Neural cell (in vitro differentiated cells): ENCODE measurements at regions not wholly inside any gene's neighbourhood (a gene's known extent, or its start where the extent isn't known, plus 50 kb on each side); places are given as distances from the start of the nearest gene placed in this dataset.

Source experiments
- H2AFZ ChIP-seq: fragments of 200-600, 300-800 bp; sonication (generic), shearing (Covaris generic); 2 replicates; pipeline ENCODE4 v1.6.0; 2014; ENCODE audit warnings: low read depth, mild to moderate bottlenecking, antibody characterized with exemption, low read length, moderate library complexity
- H3F3A ChIP-seq: fragments of 200-600 bp; shearing (Covaris generic); 2 replicates; pipeline ENCODE4 v1.6.1; 2016; ENCODE audit warnings: mild to moderate bottlenecking, moderate library complexity, mixed read lengths, antibody characterized with exemption, low read length; ENCODE audit not compliant: insufficient read depth, poor library complexity, severe bottlenecking
- H3K27ac ChIP-seq: fragments of 200-600, 300-800 bp; sonication (generic), shearing (Covaris generic); 2 replicates; pipeline ENCODE4 v1.5.1; 2014; ENCODE audit warnings: mild to moderate bottlenecking, low read length, moderate library complexity
- H3K27me3 ChIP-seq: fragments of 300-800, 200-600 bp; sonication (generic), shearing (Covaris generic); 2 replicates; pipeline ENCODE4 v1.6.0; 2014; ENCODE audit warnings: mild to moderate bottlenecking, low read depth, low read length, moderate library complexity; ENCODE audit not compliant: insufficient read depth
- H3K36me3 ChIP-seq: fragments of 300-800, 200-600 bp; sonication (generic), shearing (Covaris generic); 2 replicates; pipeline ENCODE4 v1.5.1; 2014; ENCODE audit warnings: mild to moderate bottlenecking, antibody characterized with exemption, low read length, moderate library complexity; ENCODE audit not compliant: insufficient read depth
- H3K4me2 ChIP-seq: fragments of 300-800, 200-600 bp; sonication (generic), shearing (Covaris generic); 2 replicates; pipeline ENCODE4 v1.6.0; 2014; ENCODE audit warnings: mild to moderate bottlenecking, low read length
- H3K4me3 ChIP-seq: fragments of 300-800, 200-600 bp; sonication (generic), shearing (Covaris generic); 2 replicates; pipeline ENCODE4 v1.5.1; 2014; ENCODE audit warnings: mild to moderate bottlenecking, low read length, moderate library complexity
- H3K79me2 ChIP-seq: fragments of 200-600 bp; shearing (Covaris generic); replicated peaks from 2 replicates; pipeline ENCODE4 v1.6.0; 2014; ENCODE audit warnings: mild to moderate bottlenecking, low read length, moderate library complexity; ENCODE audit not compliant: insufficient read depth
- H3K9ac ChIP-seq: fragments of 300-800, 200-600 bp; sonication (generic), shearing (Covaris generic); 2 replicates; pipeline ENCODE4 v1.6.1; 2016; ENCODE audit warnings: mild to moderate bottlenecking, low read length, mixed read lengths
- H3K9me2 ChIP-seq: fragments of 200-600 bp; shearing (Covaris generic); 2 replicates; pipeline ENCODE4 v1.6.1; 2016; ENCODE audit warnings: mild to moderate bottlenecking, low read length, mixed read lengths; ENCODE audit not compliant: insufficient read depth
- H3K9me3 ChIP-seq: fragments of 200-600, 300-800 bp; sonication (generic), shearing (Covaris generic); 2 replicates; pipeline ENCODE4 v1.6.1; 2016; ENCODE audit warnings: mild to moderate bottlenecking, mixed run types, low read length, moderate library complexity, mixed read lengths
- H4K20me1 ChIP-seq: fragments of 200-600 bp; shearing (Covaris generic); 2 replicates; pipeline ENCODE4 v1.6.1; 2016; ENCODE audit warnings: mild to moderate bottlenecking, mixed run types; ENCODE audit not compliant: insufficient read depth
- CTCF ChIP-seq: fragments of 450-650 bp; IDR thresholded peaks from 2 replicates; pipeline ENCODE4 v1.5.1; 2014; ENCODE audit warnings: antibody characterized with exemption, mild to moderate bottlenecking, moderate library complexity; ENCODE audit not compliant: poor library complexity, severe bottlenecking
- EP300 ChIP-seq: fragments of 450-650 bp; conservative IDR thresholded peaks from 2 replicates; pipeline ENCODE4 v1.6.1; 2014; ENCODE audit warnings: antibody characterized with exemption, mild to moderate bottlenecking, moderate library complexity; ENCODE audit not compliant: poor library complexity, severe bottlenecking
- EZH2 ChIP-seq: fragments of 200-600, 300-800 bp; shearing (Covaris generic), sonication (generic); IDR thresholded peaks from 2 replicates; pipeline ENCODE4 v1.6.1; 2014; ENCODE audit warnings: antibody characterized with exemption, low read length, borderline replicate concordance, mild to moderate bottlenecking; ENCODE audit not compliant: insufficient read depth, poor library complexity, severe bottlenecking
- MXI1 ChIP-seq: fragments of 450-650 bp; conservative IDR thresholded peaks from 2 replicates; pipeline ENCODE4 v1.6.1; 2014; ENCODE audit warnings: antibody characterized with exemption, mild to moderate bottlenecking; ENCODE audit not compliant: poor library complexity, severe bottlenecking
- POLR2AphosphoS5 ChIP-seq: IDR thresholded peaks from 2 replicates; pipeline ENCODE4 v1.6.1; 2012
- RAD21 ChIP-seq: fragments of 450-650 bp; conservative IDR thresholded peaks from 2 replicates; pipeline ENCODE4 v1.6.1; 2014; ENCODE audit warnings: antibody characterized with exemption, mild to moderate bottlenecking, moderate library complexity
- SMC3 ChIP-seq: fragments of 450-650 bp; conservative IDR thresholded peaks from 2 replicates; pipeline ENCODE4 v1.6.1; 2014; ENCODE audit warnings: antibody characterized with exemption, mild to moderate bottlenecking, moderate library complexity; ENCODE audit not compliant: poor library complexity
- TAF1 ChIP-seq: IDR thresholded peaks from 2 replicates; pipeline ENCODE4 v1.6.1; 2012; ENCODE audit warnings: low read depth
- TF ChIP-seq, protein P1 (sequence below): IDR thresholded peaks from 2 replicates; pipeline ENCODE4 v1.6.1; 2012; ENCODE audit warnings: borderline replicate concordance

DNA sequence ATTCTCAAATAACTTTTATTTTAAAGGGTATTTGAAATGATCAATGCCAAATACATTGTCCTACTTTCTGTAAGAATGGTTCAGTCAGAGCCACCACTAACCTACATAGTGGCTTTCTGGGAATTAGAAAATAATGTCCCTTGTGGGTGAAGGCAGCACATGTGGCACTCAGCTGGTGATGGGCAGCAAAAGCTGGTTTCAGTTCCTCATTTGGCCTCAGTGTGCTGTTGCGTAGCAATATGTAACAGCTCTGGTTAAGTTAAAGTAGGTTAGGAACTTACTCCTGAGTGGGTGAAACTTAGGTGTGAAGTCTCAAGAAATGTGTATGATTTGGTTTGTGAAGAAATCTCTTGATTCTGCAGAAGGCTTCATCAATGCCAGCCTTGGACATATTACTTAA is 99.6 kb upstream of the SPEF2 start:
- Histone ChIP-seq H3K79me2 (no peaks in the 10 kb centered on the region), H2AFZ (no peak overlapping the region), H3K4me3 (no peak overlapping the region), H3K9me3 (no peaks in the 10 kb centered on the region), H3K4me2 (no peak overlapping the region), H3K9me2 (no peaks in the 10 kb centered on the region), H3K9ac (no peak overlapping the region), H3K36me3 (no peaks in the 10 kb centered on the region), H3F3A (no peaks in the 10 kb centered on the region), H3K27ac (no peak overlapping the region), H3K27me3 (no peaks in the 10 kb centered on the region), H4K20me1 (no peaks in the 10 kb centered on the region)
- TF ChIP-seq SMC3: no peak
- no peak for TF ChIP-seq CTCF
- TF ChIP-seq POLR2AphosphoS5: no peak
- no peak for TF ChIP-seq TAF1
- TF ChIP-seq EP300: no peak
- no peak for TF ChIP-seq MXI1
- TF ChIP-seq EZH2: no peak
- no peak for TF ChIP-seq RAD21
- TF ChIP-seq, protein P1, sequence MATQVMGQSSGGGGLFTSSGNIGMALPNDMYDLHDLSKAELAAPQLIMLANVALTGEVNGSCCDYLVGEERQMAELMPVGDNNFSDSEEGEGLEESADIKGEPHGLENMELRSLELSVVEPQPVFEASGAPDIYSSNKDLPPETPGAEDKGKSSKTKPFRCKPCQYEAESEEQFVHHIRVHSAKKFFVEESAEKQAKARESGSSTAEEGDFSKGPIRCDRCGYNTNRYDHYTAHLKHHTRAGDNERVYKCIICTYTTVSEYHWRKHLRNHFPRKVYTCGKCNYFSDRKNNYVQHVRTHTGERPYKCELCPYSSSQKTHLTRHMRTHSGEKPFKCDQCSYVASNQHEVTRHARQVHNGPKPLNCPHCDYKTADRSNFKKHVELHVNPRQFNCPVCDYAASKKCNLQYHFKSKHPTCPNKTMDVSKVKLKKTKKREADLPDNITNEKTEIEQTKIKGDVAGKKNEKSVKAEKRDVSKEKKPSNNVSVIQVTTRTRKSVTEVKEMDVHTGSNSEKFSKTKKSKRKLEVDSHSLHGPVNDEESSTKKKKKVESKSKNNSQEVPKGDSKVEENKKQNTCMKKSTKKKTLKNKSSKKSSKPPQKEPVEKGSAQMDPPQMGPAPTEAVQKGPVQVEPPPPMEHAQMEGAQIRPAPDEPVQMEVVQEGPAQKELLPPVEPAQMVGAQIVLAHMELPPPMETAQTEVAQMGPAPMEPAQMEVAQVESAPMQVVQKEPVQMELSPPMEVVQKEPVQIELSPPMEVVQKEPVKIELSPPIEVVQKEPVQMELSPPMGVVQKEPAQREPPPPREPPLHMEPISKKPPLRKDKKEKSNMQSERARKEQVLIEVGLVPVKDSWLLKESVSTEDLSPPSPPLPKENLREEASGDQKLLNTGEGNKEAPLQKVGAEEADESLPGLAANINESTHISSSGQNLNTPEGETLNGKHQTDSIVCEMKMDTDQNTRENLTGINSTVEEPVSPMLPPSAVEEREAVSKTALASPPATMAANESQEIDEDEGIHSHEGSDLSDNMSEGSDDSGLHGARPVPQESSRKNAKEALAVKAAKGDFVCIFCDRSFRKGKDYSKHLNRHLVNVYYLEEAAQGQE: no peak

DNA sequence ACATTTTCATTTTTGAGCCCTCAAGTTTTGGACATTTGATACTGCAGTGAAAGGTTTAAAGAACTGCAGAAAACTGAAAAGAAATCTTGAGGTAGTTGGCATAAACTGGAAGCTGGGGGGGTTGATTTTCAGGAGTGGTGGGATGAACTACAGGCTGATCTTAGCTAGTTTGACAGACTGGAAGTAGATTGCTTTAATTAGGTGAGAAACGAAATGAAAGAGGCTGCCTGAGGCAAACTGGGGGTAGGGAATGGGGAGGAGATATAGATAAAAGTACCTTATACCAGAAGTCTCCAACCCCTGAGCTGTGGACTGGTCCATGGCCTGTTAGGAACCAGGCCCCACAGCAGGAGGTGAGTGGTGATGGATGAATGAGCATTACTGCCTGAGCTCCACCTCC is 101.4 kb upstream of the SPEF2 start:
- Histone ChIP-seq H3K4me3 (no peak overlapping the region), H3K27me3 (no peaks in the 10 kb centered on the region), H4K20me1 (no peaks in the 10 kb centered on the region), H2AFZ (no peak overlapping the region), H3K9me2 (no peaks in the 10 kb centered on the region), H3K9ac (no peak overlapping the region), H3K79me2 (no peaks in the 10 kb centered on the region), H3K4me2 (no peak overlapping the region), H3K27ac (no peak overlapping the region), H3F3A (no peaks in the 10 kb centered on the region), H3K36me3 (no peaks in the 10 kb centered on the region), H3K9me3 (no peaks in the 10 kb centered on the region)
- TF ChIP-seq POLR2AphosphoS5 (no peak), MXI1 (no peak), EP300 (no peak), SMC3 (no peak), CTCF (no peak), EZH2 (no peak), RAD21 (no peak), TAF1 (no peak)
- TF ChIP-seq, protein P1: no peak
